Testis (tissue), 2 donors: ENCODE measurements at regions not wholly inside any gene's neighbourhood (a gene's known extent, or its start where the extent isn't known, plus 50 kb on each side); places are given as distances from the start of the nearest gene placed in this dataset.

Experiments
- DNase-seq: peaks from one replicate; pipeline ENCODE4 v3.0.0-alpha.2; 2019
- H3K27ac ChIP-seq, 2 donors: fragments of 200-600 bp; sonication (generic); one replicate each; pipeline ENCODE4 v1.5.1; 2019
- H3K27me3 ChIP-seq: fragments of 200-600 bp; sonication (generic); one replicate; pipeline ENCODE4 v1.5.1; 2019
- H3K36me3 ChIP-seq: fragments of 200-600 bp; sonication (generic); one replicate; pipeline ENCODE4 v1.5.1; 2017; ENCODE audit warnings: low read depth; ENCODE audit errors: missing control alignments
- H3K4me1 ChIP-seq: fragments of 200-600 bp; sonication (generic); one replicate; pipeline ENCODE4 v1.5.1; 2019
- H3K4me3 ChIP-seq, 2 donors: fragments of 200-600 bp; sonication (generic); one replicate each; pipeline ENCODE4 v1.5.1; 2017 to 2019
- H3K9me3 ChIP-seq: fragments of 200-600 bp; sonication (generic); one replicate; pipeline ENCODE4 v1.5.1; 2017
- CTCF ChIP-seq, 3 experiments: fragments of 450-650 bp in 2 of 3; fragments of 200-600 bp in 1 of 3; sonication (generic) in 1 of 3; IDR thresholded peaks; one replicate each; pipeline ENCODE4 v1.5.1; 2016 to 2019; ENCODE audit warnings: antibody characterized with exemption in 3 of 3, mild to moderate bottlenecking in 2 of 3, moderate library complexity in 1 of 3
- POLR2A ChIP-seq: fragments of 450-650 bp; IDR thresholded peaks from one replicate; pipeline ENCODE4 v1.6.1; 2017; ENCODE audit warnings: antibody characterized with exemption, mild to moderate bottlenecking, moderate library complexity
- WGBS, 2 donors: methylation state at CpG; one replicate each; pipeline ENCODE4 v1.1.5; 2018; 5-methylcytosine and 5-hydroxymethylcytosine counted together
- intact Hi-C: fragments of 100-400 bp; cut with DNase I; formaldehyde crosslinking; loops from one replicate; pipeline ENCODE4 v1.15.1; 2023; ENCODE audit warnings: low total_unique reads

- H3K9me3 ChIP-seq = no peaks in the 10 kb centered on the region
- intact Hi-C loops = no loop called here
- no peak overlapping the region for H3K27ac ChIP-seq
- H3K4me3 ChIP-seq = no peak overlapping the region
- no peaks in the 10 kb centered on the region for H3K27me3 ChIP-seq
- no peaks in the 10 kb centered on the region for H3K4me1 ChIP-seq
- DNase-seq = no peak
- TF ChIP-seq CTCF (IDR thresholded peaks at IDR 0.05) = no peak
- no peak for TF ChIP-seq POLR2A
- no peaks in the 10 kb centered on the region for H3K36me3 ChIP-seq
- WGBS, 2 donors = 83 to 91% methylated on average over 3 of the region's 3 CpGs
Observed at GRCh38 chr1:199786695-199787094, 240.8 kb upstream of the NR5A2 start.

GRCh38 chr1:199789141-199789540 lies 238.4 kb upstream of the NR5A2 start:
- WGBS, 2 donors = 79 to 82% methylated on average over 1 of the region's 1 CpG

GRCh38 chr1:199791495-199791894 lies 236.0 kb upstream of the NR5A2 start:
- Histone ChIP-seq H3K4me1 (no peaks in the 10 kb centered on the region), H3K36me3 (no peaks in the 10 kb centered on the region), H3K27me3 (no peaks in the 10 kb centered on the region), H3K9me3 (no peaks in the 10 kb centered on the region), H3K4me3 (no peak overlapping the region), H3K27ac (no peak overlapping the region)
- intact Hi-C loops = no loop called here
- no peak for DNase-seq
- WGBS, 2 donors = 73 to 81% methylated on average over 3 of the region's 3 CpGs
- no peak for TF ChIP-seq POLR2A
- TF ChIP-seq CTCF (IDR thresholded peaks at IDR 0.05) = no peak

More at GRCh38 chr1:199789141-199789540, 238.4 kb upstream of the NR5A2 start:
- TF ChIP-seq CTCF (IDR thresholded peaks at IDR 0.05) (no peak), POLR2A (no peak)
- Histone ChIP-seq H3K4me1 (no peaks in the 10 kb centered on the region), H3K36me3 (no peaks in the 10 kb centered on the region), H3K4me3 (no peak overlapping the region), H3K27ac (no peak overlapping the region), H3K9me3 (no peaks in the 10 kb centered on the region), H3K27me3 (no peaks in the 10 kb centered on the region)
- DNase-seq = no peak
- intact Hi-C loops = no loop called here

- H3K4me1 ChIP-seq = no peaks in the 10 kb centered on the region
- H3K36me3 ChIP-seq = no peaks in the 10 kb centered on the region
- H3K27ac ChIP-seq = no peak overlapping the region
- no peak overlapping the region for H3K4me3 ChIP-seq
- no peaks in the 10 kb centered on the region for H3K9me3 ChIP-seq
- no peaks in the 10 kb centered on the region for H3K27me3 ChIP-seq
- whole genome bisulfite sequencing, 2 donors = 89 to 93% methylated on average over 1 of the region's 1 CpG
- TF ChIP-seq POLR2A (no peak), CTCF (IDR thresholded peaks at IDR 0.05) (no peak)
- intact Hi-C loops = no loop called here
- DNase-seq = no peak
Observed at GRCh38 chr1:199792874-199793273, 234.6 kb upstream of the NR5A2 start.

GRCh38 chr1:199794105-199794863 lies 233.2 kb upstream of the NR5A2 start:
- Histone ChIP-seq H3K9me3 (no peaks in the 10 kb centered on the region), H3K27me3 (no peaks in the 10 kb centered on the region), H3K4me3 (no peak overlapping the region), H3K4me1 (no peaks in the 10 kb centered on the region), H3K27ac (no peak overlapping the region), H3K36me3 (no peaks in the 10 kb centered on the region)
- WGBS, 2 donors = 65 to 68% methylated on average over 9 of the region's 9 CpGs
- intact Hi-C loops = no loop called here
- no peak for DNase-seq
- TF ChIP-seq POLR2A (no peak), CTCF (IDR thresholded peaks at IDR 0.05) (no peak)
